ENCODE measurements at regions not wholly inside any gene's neighbourhood (a gene's known extent, or its start where the extent isn't known, plus 50 kb on each side); places are given as distances from the start of the nearest gene placed in this dataset.

GRCh38 chr7:52925332-52925731, 110.1 kb upstream of the POM121L12 start:
- Mint-ChIP-seq H3K4me1 (no peaks in the 10 kb centered on the region), H3K36me3 (no peaks in the 10 kb centered on the region), H3K27ac (no peak overlapping the region), H3K27me3 (no peaks in the 10 kb centered on the region), H3K9me3 (ENCODE audit: low read depth) (peaks cover 13% of the 10 kb centered on the region), H3K4me3 (no peak overlapping the region)
- DNase-seq (no peak), ATAC-seq (no peak)
- CTCF ChIA-PET: no interaction called here

DNA sequence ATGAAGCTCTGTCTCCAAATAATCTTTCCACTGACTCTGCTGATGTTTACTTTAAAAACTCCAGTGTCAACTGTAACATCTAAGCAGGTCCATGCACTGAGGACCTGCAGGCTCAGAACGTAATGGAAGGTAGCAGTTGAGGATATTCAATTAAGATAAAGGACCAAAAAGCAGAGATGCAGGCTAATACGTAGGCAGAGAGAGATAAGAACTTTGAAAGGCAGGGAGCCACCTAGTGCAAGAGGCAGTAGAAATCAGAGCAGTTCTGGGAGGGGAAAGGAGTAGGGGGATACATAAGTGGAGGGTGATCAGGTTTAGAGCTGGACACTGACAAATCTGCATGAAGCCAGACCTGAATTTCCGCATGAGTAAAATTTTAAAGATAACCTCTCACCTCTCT, 114.5 kb upstream of the POM121L12 start:
- Mint-ChIP-seq H3K4me1 (no peaks in the 10 kb centered on the region), H3K27ac (no peak overlapping the region), H3K27me3 (no peaks in the 10 kb centered on the region), H3K36me3 (no peaks in the 10 kb centered on the region), H3K9me3 (ENCODE audit: low read depth) (peaks cover 9% of the 10 kb centered on the region), H3K4me3 (no peak overlapping the region)
- CTCF ChIA-PET: no interaction called here
- no peak for DNase-seq
- ATAC-seq: no peak

GRCh38 chr7:52917982-52918578, 117.4 kb upstream of the POM121L12 start:
- CTCF ChIA-PET: no interaction called here
- ATAC-seq (no peak), DNase-seq (no peak)
- H3K4me3 Mint-ChIP-seq: no peak overlapping the region
- no peak overlapping the region for H3K27ac Mint-ChIP-seq
- H3K36me3 Mint-ChIP-seq: no peaks in the 10 kb centered on the region
- H3K27me3 Mint-ChIP-seq: no peaks in the 10 kb centered on the region
- H3K4me1 Mint-ChIP-seq: no peaks in the 10 kb centered on the region
- peaks cover 14% of the 10 kb centered on the region for H3K9me3 Mint-ChIP-seq (ENCODE audit: low read depth)

GRCh38 chr7:52911795-52912194, 123.6 kb upstream of the POM121L12 start:
- Mint-ChIP-seq H3K27ac (no peak overlapping the region), H3K4me1 (no peaks in the 10 kb centered on the region), H3K36me3 (no peaks in the 10 kb centered on the region), H3K4me3 (no peak overlapping the region), H3K27me3 (no peaks in the 10 kb centered on the region), H3K9me3 (ENCODE audit: low read depth) (peaks cover 16% of the 10 kb centered on the region)
- ATAC-seq: no peak
- CTCF ChIA-PET: no interaction called here
- DNase-seq: no peak

GRCh38 chr7:52911326-52911725, 124.1 kb upstream of the POM121L12 start:
- CTCF ChIA-PET: no interaction called here
- peaks cover 16% of the 10 kb centered on the region for H3K9me3 Mint-ChIP-seq (ENCODE audit: low read depth)
- ATAC-seq: no peak

GRCh38 chr7:52909935-52910334, 125.5 kb upstream of the POM121L12 start:
- peaks cover 17% of the 10 kb centered on the region for H3K9me3 Mint-ChIP-seq (ENCODE audit: low read depth)
- no peak for DNase-seq
- H3K27ac Mint-ChIP-seq: no peak overlapping the region
- H3K36me3 Mint-ChIP-seq: no peaks in the 10 kb centered on the region
- H3K4me3 Mint-ChIP-seq: no peak overlapping the region
- no peaks in the 10 kb centered on the region for H3K27me3 Mint-ChIP-seq
- CTCF ChIA-PET: no interaction called here
- ATAC-seq: no peak
- H3K4me1 Mint-ChIP-seq: no peaks in the 10 kb centered on the region

More at GRCh38 chr7:52911326-52911725, 124.1 kb upstream of the POM121L12 start:
- Mint-ChIP-seq H3K4me3 (no peak overlapping the region), H3K4me1 (no peaks in the 10 kb centered on the region), H3K36me3 (no peaks in the 10 kb centered on the region), H3K27me3 (no peaks in the 10 kb centered on the region), H3K27ac (no peak overlapping the region)
- DNase-seq: no peak

GRCh38 chr7:52909131-52909530, 126.3 kb upstream of the POM121L12 start:
- H3K9me3 Mint-ChIP-seq (ENCODE audit: low read depth): peaks cover 11% of the 10 kb centered on the region
- no peak overlapping the region for H3K4me3 Mint-ChIP-seq
- H3K27ac Mint-ChIP-seq: no peak overlapping the region
- H3K36me3 Mint-ChIP-seq: no peaks in the 10 kb centered on the region
- ATAC-seq (no peak), DNase-seq (no peak)
- CTCF ChIA-PET: no interaction called here
- no peaks in the 10 kb centered on the region for H3K4me1 Mint-ChIP-seq
- H3K27me3 Mint-ChIP-seq: no peaks in the 10 kb centered on the region

DNA sequence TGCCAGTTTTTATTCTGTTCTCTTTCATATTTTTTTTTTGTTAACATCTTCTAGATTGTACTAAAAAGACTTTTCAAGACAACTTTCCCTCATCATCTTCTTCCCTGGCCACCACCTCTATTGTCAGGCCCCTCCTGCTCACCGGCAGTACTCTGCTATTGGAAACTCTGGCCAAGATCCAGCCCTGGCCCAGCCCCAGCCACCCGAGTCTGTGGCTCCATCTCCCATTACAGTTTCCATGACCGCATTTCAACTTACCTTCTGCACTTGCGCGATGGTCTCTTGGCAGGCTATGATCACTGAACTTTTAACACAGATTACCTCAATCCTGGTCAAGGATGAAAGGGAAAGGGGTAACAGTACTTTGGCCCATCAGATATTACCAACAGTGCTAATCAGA, 137.7 kb upstream of the POM121L12 start:
- no peak overlapping the region for H3K27ac Mint-ChIP-seq
- H3K9me3 Mint-ChIP-seq (ENCODE audit: low read depth): peaks cover 8% of the 10 kb centered on the region
- no peaks in the 10 kb centered on the region for H3K27me3 Mint-ChIP-seq
- DNase-seq: no peak
- CTCF ChIA-PET: no interaction called here
- no peak overlapping the region for H3K4me3 Mint-ChIP-seq
- H3K4me1 Mint-ChIP-seq: no peaks in the 10 kb centered on the region
- no peak for ATAC-seq
- no peaks in the 10 kb centered on the region for H3K36me3 Mint-ChIP-seq

DNA sequence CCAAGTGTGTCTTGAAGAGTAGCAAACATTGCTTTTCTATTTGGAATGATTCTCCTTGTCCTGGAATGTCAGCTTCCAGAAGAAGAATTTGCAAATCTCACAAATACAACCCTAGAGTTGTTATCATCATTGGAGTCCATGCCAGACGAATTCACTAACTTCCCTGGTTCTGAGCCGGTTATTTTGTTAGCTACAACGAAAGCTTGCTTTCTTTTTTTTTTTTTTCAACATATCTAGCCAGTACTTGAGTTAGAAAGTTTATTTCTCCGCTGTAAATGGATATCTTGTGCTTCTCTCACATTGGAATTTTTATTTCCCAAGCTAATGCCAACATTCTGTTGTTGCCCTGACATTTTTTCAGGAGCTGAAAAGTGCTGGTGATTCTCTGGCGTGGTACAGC, 138.1 kb upstream of the POM121L12 start:
- H3K27ac Mint-ChIP-seq: no peak overlapping the region
- no peak for ATAC-seq
- H3K4me3 Mint-ChIP-seq: no peak overlapping the region
- H3K9me3 Mint-ChIP-seq (ENCODE audit: low read depth): peaks cover 8% of the 10 kb centered on the region
- H3K36me3 Mint-ChIP-seq: no peaks in the 10 kb centered on the region
- CTCF ChIA-PET: no interaction called here
- no peaks in the 10 kb centered on the region for H3K27me3 Mint-ChIP-seq
- H3K4me1 Mint-ChIP-seq: no peaks in the 10 kb centered on the region
- DNase-seq: no peak

DNA sequence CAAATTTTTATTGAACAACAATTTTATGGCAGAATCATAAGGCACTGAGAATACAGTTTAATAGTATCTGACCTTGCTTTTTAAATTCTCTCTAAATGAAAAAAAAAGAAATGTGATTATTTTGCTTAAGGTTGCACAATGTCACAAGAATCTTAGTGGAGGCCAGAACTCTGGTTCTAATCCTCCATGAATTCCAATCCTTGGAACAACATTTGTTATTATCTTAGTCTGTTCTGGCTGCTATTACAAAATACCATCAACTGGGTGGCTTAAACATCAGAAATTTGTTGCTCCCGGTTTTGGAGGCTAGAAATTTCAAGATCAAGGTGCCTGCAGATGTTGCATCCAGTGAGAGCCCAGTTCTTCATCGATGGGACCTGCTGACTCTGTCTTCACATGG, 158.2 kb upstream of the POM121L12 start:
- ATAC-seq (no peak), DNase-seq (no peak)
- H3K27ac Mint-ChIP-seq: no peak overlapping the region
- H3K9me3 Mint-ChIP-seq (ENCODE audit: low read depth): peaks cover 10% of the 10 kb centered on the region
- H3K36me3 Mint-ChIP-seq: no peaks in the 10 kb centered on the region
- no peaks in the 10 kb centered on the region for H3K4me1 Mint-ChIP-seq
- H3K27me3 Mint-ChIP-seq: no peaks in the 10 kb centered on the region
- no peak overlapping the region for H3K4me3 Mint-ChIP-seq
- CTCF ChIA-PET: no interaction called here

- H3K36me3 Mint-ChIP-seq: no peaks in the 10 kb centered on the region
- CTCF ChIA-PET: no interaction called here
- no peak overlapping the region for H3K27ac Mint-ChIP-seq
Observed at GRCh38 chr7:52876402-52876801, 159.0 kb upstream of the POM121L12 start.

DNA sequence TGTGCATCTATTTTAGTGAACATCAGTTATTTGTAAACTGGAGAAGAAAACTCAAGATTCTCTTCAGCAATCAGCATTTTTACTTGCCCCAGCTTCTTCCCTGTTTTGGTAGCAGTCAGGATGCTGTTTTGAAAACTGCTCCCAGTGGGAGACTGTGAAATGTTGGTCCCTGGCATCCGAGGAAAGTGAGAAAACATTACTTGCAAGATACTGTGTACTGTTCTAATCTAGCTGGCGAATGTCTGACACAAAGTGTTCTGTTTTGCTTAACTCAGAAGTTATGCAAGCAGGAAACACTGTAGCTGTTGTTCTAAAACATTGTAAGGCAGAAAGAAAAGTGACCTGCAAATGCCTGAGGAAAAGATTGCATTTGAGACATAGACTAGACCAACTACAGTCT, 171.8 kb upstream of the POM121L12 start:
- Mint-ChIP-seq H3K4me3 (no peak overlapping the region), H3K27me3 (no peaks in the 10 kb centered on the region), H3K27ac (no peak overlapping the region), H3K36me3 (no peaks in the 10 kb centered on the region), H3K4me1 (no peaks in the 10 kb centered on the region), H3K9me3 (ENCODE audit: low read depth) (peaks cover 15% of the 10 kb centered on the region)
- CTCF ChIA-PET: no interaction called here
- DNase-seq (no peak), ATAC-seq (no peak)

More at GRCh38 chr7:52876402-52876801, 159.0 kb upstream of the POM121L12 start:
- Mint-ChIP-seq H3K4me3 (no peak overlapping the region), H3K27me3 (no peaks in the 10 kb centered on the region), H3K9me3 (ENCODE audit: low read depth) (peaks cover 10% of the 10 kb centered on the region), H3K4me1 (no peaks in the 10 kb centered on the region)
- no peak for DNase-seq
- no peak for ATAC-seq

DNA sequence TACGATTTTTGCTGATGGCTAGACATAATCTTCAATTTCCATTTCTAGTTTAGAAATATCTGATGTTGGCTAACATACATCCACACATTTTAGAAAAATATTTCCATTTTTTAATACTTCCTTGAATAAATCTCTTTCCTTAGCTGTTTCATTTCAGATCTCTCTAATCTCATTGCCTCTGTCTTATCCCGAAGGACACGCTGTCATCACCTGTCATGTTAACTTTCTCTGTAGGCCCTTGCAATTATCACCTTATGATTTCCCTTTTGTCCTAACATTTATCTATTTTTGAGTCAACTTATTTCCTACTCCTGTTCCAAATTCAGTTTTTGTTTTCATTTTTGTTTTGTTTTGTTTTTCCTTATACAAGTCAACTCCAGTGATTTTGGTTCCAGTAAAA, 173.1 kb upstream of the POM121L12 start:
- Mint-ChIP-seq H3K27me3 (no peaks in the 10 kb centered on the region), H3K4me3 (no peak overlapping the region), H3K9me3 (ENCODE audit: low read depth) (peaks cover 12% of the 10 kb centered on the region), H3K4me1 (no peaks in the 10 kb centered on the region), H3K36me3 (no peaks in the 10 kb centered on the region), H3K27ac (no peak overlapping the region)
- no peak for DNase-seq
- CTCF ChIA-PET: no interaction called here
- ATAC-seq: no peak

GRCh38 chr7:52857367-52857766, 178.1 kb upstream of the POM121L12 start:
- Mint-ChIP-seq H3K27ac (no peak overlapping the region), H3K4me1 (no peaks in the 10 kb centered on the region), H3K4me3 (no peak overlapping the region), H3K36me3 (no peaks in the 10 kb centered on the region), H3K27me3 (no peaks in the 10 kb centered on the region), H3K9me3 (ENCODE audit: low read depth) (peaks cover 2% of the 10 kb centered on the region)
- ATAC-seq: no peak
- CTCF ChIA-PET: no interaction called here
- DNase-seq: no peak

GRCh38 chr7:52854681-52855080, 180.8 kb upstream of the POM121L12 start:
- CTCF ChIA-PET: no interaction called here
- H3K27me3 Mint-ChIP-seq: no peaks in the 10 kb centered on the region
- H3K9me3 Mint-ChIP-seq (ENCODE audit: low read depth): no peaks in the 10 kb centered on the region
- ATAC-seq (no peak), DNase-seq (no peak)
- H3K4me3 Mint-ChIP-seq: no peak overlapping the region
- H3K4me1 Mint-ChIP-seq: no peaks in the 10 kb centered on the region
- no peak overlapping the region for H3K27ac Mint-ChIP-seq
- H3K36me3 Mint-ChIP-seq: no peaks in the 10 kb centered on the region

All from activated CD8-positive, alpha-beta memory T cell treated with anti-CD3 and anti-CD28 coated beads, Interleukin-2, amount 10 ng/mL, durations not matched to agents 7 days and 5 days (primary cell).